ENCODE measurements at regions not wholly inside any gene's neighbourhood (a gene's known extent, or its start where the extent isn't known, plus 50 kb on each side); places are given as distances from the start of the nearest gene placed in this dataset.
"Not testable (repeated sequence)": the region's sequence is repeated elsewhere in the genome, so short reads cannot be mapped to it uniquely, and the experiment has no call there.

DNA sequence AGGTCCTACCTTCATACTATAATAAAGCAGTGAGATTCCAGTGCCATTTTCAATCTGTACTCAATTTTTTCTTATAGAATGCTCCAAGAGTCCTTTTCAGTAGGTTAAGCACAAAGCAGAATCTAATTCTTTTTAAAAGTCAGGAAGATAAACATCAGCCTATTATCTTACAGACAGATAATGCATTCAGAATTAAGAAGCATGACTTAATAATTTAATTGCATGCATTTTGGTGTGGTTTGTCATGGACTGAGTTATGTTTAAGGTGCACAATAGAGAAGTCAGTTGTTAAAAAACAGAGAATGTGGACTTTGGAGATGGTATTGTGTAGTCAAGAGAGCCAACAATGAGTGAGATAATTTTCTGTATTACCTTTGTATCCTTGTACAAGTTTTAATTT lies 1656.3 kb upstream of the LRRTM3 start:
- DNase-seq (ENCODE audit: low read depth); H3K4me3 ChIP-seq (ENCODE audit: low read depth, low read length): not testable (repeated sequence)

DNA sequence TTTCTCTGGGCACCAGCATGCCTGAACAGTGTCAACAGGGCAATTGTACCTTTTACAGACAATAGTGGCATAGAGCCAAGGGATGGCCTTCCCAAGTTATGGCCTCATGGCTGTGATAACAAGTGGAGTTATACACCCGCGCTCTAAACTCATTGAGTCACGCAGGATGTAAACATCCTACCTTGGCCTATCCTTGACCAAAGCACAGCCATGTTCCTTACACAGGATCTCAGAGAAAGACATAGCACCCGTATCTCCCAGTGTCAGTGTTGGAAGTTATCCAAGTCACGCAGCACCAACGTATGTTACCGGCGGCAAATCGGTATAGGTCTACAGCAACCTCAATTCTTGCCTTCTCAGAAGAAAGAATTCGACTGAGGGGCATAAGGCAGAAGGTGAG lies 1654.9 kb upstream of the LRRTM3 start:
- DNase-seq (ENCODE audit: low read depth) = no peak
- no peak overlapping the region for H3K4me3 ChIP-seq (ENCODE audit: low read depth, low read length)

DNA sequence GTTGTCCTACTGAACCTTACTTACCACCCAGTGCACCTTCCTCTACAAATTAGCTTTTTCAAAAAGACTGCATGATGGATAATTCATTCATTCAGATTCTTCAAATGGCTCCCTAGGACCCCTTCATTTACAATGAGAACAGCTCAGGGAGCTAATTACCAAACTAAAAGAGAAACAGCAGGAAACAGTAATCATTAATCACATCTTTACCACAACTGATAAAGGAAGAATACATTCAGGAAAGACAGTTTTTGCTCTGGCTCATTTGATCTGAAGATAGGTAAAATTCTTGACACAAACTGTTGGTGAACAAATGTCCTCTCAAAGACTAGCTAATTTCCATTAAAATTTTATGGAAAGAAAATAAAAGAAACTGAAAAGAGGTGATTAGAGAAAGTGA lies 1652.7 kb upstream of the LRRTM3 start:
- no peak overlapping the region for H3K4me3 ChIP-seq (ENCODE audit: low read depth, low read length)
- DNase-seq (ENCODE audit: low read depth) = no peak

DNA sequence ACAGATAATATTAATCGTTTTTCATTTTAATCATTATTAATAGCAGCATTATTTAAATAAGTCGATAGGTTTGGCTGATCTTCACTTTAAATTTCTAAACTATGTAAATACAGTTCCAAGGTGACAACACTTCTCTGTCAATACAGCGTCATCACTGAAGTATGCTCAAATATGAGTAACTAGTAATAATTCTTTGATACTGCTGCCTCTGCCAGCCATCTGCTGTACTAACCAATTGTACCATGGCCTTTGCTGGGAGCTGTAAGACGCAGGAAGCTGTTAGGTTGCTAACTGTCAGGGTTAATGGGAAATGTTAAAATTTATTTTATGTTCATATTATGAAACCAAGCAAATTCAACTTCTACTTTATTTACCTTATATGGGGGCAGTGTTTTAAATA lies 1650.5 kb upstream of the LRRTM3 start:
- DNase-seq (ENCODE audit: low read depth) = no peak

DNA sequence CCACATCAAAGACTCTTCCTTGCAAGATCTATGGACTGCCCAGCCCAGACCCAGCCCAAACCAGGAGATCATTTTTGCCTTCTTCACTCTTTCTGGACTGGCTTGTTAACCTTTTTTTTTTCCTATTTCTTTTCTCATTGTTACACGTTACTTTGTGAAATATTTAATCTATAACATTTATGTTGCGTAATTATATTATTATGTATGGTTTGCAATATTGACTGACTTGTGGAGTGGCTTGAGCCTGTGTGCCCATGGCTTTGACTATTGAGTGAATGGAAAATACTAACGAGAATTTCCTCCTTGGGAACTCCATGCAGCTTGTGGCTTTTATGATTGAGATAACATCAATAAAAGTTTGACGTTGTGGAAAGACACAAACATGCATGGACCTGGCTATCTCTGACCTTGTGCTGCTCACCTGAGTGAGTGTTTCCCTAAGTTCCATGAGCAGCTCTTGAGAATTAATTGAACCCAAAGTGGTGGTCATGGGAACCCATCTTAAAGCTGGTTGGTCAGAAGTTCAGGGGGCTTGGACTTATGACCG lies 1641.3 kb upstream of the LRRTM3 start:
- H3K4me3 ChIP-seq (ENCODE audit: low read depth, low read length) = no peak overlapping the region
- no peak for DNase-seq (ENCODE audit: low read depth)

More for the DNA sequence above, 1650.5 kb upstream of the LRRTM3 start:
- no peak overlapping the region for H3K4me3 ChIP-seq (ENCODE audit: low read depth, low read length)

DNA sequence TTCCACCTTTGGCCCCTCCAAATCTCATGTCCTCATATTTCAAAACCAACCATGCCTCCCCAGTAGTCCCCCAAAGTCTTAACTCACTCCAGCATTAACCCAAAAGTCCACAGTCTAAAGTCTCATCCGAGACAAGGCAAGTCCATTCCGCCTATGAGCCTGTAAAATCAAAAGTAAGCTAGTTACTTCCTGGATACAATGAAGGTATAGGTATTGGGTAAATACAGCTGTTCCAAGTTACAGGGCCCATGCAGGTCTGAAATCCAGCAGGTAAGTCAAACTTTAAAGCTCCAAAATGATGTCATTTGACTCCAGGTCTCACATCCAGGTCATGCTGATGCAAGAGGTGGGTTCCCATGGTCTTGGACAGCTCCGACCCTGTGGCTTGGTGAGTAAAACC lies 1640.1 kb upstream of the LRRTM3 start:
- not testable (repeated sequence) for DNase-seq (ENCODE audit: low read depth); H3K4me3 ChIP-seq (ENCODE audit: low read depth, low read length)

DNA sequence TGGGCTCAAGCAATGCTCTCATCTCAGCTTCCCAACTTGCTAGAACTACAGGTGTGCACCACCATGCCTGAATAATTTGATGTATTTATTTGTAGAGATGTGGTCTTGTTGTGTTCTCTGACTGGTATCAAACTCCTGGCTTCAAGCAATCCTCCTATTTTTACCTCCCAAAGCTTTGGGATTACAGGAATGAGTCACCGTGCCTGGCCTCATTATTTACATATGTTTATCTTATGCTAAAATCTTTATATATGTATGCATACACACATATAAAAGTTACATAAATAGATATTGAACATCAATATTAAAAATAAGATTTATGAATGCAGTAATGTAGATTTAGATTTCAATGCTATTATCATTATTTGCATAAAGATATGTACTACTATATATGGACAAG lies 1634.5 kb upstream of the LRRTM3 start:
- no peak overlapping the region for H3K4me3 ChIP-seq (ENCODE audit: low read depth, low read length)
- no peak for DNase-seq (ENCODE audit: low read depth)

DNA sequence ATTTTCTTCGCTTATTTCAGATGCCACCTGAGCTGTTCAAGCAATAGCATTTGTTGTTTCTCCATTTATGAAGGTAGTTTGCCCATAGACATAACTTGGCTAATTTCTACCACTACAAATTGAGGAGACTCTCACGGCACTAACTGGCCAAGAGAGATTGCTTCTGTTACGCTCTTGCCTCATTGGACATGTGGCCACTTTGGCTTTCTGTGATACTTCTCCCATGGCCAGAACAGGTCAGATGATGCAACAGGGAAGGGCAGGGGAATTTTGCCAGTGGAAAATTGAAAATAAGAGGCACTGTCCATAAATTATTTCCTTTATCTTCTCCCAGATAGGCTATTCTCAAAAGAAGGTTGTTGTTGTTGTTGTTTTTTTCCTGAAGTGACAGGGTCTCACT lies 1633.3 kb upstream of the LRRTM3 start:
- no peak overlapping the region for H3K4me3 ChIP-seq (ENCODE audit: low read depth, low read length)
- DNase-seq (ENCODE audit: low read depth) = no peak

DNA sequence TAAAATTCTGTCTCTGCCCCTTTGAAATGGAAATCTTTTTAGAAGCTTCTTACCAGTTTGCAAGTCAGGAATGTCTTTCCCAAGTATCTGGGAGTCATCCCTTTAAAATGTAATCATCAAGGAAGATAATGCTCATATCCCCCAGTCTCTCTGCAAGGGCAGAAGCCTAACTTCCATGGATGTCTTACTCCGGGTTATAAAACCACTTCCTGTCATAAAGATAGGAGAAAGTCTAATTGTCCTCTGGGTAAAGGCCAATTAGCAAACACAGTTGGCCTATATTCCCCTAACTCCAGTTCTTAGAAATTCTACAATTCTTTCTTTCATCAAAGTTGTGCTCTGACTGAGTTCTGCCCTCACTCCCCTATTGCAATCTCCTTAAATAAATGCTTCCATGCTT lies 1631.5 kb upstream of the LRRTM3 start:
- no peak overlapping the region for H3K4me3 ChIP-seq (ENCODE audit: low read depth, low read length)
- no peak for DNase-seq (ENCODE audit: low read depth)

DNA sequence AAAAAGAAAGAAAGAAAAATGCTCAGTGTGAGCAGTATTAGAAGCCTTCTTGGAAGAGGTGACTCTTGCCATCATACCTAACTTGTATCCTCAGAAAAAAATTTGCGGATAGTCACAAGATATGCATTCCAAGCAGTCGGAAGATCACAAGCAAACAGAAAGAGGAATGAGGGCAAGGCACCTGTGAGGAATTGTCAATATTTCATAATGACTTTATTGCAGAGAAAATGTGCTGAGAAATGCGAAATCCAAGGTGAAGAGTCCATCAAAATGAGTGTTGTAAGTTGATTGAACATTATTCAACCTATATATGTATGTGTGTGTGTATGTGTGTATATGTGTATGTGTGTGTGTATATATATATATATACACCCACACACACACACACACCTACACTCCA lies 1624.7 kb upstream of the LRRTM3 start:
- no peak overlapping the region for H3K4me3 ChIP-seq (ENCODE audit: low read depth, low read length)
- no peak for DNase-seq (ENCODE audit: low read depth)

DNA sequence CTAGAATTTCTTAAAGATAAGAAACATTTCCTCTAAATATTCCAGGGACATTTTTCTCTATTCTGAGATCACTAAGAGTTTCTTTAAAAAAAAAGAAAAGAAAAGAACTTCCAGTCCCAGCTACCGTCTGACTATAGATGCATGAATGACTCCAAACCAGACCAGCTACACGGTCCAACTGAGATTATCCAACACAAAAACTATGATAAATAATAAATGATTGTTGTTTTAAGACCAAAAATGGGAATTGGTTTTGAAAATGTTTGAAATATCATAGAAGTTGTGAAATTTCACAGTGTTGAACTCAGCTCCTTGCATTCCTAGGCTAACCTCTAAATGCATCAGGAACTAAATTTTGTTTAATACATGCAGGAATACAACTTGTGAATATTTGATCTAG lies 1619.6 kb upstream of the LRRTM3 start:
- H3K4me3 ChIP-seq (ENCODE audit: low read depth, low read length) = no peak overlapping the region

DNA sequence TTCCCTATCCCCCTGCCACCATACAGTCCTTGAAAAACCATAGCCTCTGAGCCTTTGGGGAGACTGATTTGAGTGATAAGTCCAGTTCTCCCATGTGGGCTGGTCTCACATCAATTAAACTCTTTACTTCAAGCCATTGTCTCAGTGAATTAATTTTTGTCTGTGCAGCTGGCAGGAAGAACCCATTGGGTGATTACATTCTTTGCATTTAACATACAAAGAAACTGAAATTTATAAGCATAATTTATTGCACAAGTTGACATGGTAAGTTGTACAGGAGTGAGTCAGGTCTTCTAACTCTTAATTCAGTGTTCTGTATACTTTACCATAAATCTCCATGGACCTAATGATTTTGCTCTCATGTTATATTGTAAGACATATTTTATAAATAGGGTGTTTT lies 1613.0 kb upstream of the LRRTM3 start:
- DNase-seq (ENCODE audit: low read depth) = no peak
- no peak overlapping the region for H3K4me3 ChIP-seq (ENCODE audit: low read depth, low read length)

More for the DNA sequence above, 1619.6 kb upstream of the LRRTM3 start:
- DNase-seq (ENCODE audit: low read depth) = no peak

DNA sequence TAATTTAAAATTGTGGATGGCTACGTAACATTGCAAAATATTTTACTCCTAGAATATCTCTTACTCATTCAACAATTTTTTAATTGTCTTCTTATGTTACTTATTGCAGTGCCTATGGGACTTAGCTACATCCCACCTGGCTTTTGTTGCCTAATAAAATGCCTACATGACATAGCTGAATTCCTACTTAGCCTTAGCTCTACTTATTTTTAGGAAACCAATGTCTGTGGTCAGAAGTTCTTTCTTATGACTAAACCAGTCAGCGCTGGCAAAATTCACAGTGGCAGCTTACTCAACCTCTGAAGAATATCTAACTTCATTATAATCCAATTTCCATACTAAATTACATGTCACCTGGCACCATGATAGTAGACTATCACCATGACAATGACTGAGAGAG lies 1612.4 kb upstream of the LRRTM3 start:
- no peak overlapping the region for H3K4me3 ChIP-seq (ENCODE audit: low read depth, low read length)
- peak; percentile 30 for DNase-seq (ENCODE audit: low read depth)

DNA sequence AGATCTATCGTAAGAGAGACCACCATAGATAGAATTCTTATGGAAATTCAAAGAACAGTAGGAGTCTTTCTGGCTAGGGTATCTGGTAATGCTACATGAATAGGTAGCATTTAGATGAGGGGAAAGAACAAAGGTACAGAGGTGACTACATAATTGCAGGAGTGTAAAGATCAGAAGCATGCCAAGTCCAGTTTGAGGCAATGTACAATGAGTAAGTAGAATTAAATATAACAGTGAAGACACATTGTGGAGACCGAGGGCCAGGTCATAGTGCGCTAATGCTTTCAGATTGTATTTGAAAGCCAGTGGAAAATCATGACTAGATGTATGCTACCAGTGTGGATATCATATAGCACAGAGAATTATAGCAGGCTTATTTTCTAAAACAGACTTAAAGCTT lies 1611.6 kb upstream of the LRRTM3 start:
- no peak for DNase-seq (ENCODE audit: low read depth)
- no peak overlapping the region for H3K4me3 ChIP-seq (ENCODE audit: low read depth, low read length)

DNA sequence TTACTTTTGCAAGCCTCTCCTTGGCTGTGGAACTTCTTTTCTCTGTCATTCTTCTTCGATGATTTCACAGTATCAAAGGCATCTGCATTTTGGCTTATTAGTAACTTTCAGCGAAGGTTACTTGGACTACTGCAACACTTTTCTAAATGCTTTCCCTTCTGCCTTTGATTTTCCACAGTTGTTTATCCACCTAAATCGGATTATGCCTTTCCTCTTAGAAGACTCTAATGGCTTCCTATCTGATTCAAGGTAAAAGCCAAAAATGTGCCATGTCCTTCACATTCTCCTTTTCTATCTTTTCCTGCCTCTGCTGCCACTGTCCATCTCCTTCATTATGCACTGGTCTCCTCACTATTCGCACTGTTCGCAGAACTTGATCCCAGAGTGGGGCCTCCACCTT lies 1606.3 kb upstream of the LRRTM3 start:
- DNase-seq (ENCODE audit: low read depth) = no peak
- H3K4me3 ChIP-seq (ENCODE audit: low read depth, low read length) = no peak overlapping the region

DNA sequence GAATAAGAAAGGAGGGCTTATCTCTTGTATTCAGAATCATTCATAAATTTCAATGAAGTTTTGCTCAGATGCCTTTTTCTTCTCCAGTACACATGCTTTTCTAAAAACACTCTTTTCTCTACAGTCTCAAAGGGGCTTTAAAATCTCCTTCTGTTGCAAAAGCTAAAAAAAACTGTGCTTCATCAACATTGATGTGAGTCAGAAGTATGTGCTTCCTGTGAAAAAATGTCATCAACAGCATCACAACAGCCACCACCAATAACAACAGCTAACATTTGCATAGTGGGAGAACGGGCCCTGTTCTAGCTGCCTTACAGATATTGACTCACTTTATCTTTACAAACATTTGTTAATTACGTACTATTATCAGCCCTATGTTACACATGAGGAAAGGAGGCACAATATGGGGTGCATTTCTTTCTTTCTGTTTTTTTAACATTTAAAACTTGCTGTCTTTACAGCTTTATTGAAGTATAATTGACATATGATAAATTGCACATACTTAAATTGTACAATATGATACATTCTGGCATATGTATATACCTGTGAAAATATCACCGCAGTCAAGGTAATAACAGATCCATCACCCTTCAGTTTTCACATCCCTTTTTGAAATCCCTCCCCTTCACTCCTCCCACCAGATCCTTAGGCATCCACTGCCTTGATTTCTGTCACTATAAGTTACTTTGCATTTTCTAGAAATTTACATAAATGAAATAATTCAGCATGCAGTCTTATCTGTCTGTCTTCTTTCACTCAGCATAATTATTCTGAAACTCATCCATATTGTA lies 1605.4 kb upstream of the LRRTM3 start:
- DNase-seq (ENCODE audit: low read depth) = no peak
- H3K4me3 ChIP-seq (ENCODE audit: low read depth, low read length) = no peak overlapping the region

DNA sequence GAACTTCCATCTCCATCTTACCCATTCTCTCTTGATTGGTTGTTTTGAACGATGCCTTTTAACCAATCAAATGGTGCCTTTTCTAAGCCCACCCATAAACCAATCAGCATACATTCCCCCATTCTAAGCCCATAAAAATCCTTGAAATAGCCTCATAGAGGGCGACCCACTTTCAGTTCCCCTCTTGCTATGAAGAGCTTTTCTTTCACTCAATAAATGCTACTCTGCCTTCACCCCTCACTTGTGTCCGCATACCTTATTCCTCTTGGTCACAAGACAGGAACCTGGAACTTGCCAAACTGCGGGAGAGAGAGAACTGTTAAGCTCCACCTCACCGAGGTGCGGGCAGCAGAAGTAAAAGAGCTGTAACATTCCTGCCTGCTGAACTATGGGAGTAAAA lies 1602.0 kb upstream of the LRRTM3 start:
- DNase-seq (ENCODE audit: low read depth) = no peak
- H3K4me3 ChIP-seq (ENCODE audit: low read depth, low read length) = no peak overlapping the region

DNA sequence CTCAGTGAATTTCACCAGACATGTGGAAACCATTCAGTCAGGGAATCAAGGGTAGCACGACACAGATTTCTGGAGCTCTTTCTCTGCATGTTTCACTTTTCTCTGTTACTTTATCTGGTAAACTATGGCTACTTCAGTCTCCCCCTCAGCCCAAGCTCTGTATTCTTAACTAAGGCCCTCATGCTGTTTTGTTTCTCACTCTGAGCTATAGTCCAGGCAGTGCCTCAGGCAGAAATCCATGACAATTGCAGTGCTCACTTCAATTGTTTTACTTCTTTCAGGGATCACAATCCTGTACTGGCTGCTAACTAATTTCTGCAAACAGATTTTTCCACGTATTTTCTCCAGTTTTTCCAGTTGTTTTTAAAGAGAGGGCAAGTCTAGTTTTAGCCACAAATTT lies 1599.9 kb upstream of the LRRTM3 start:
- DNase-seq (ENCODE audit: low read depth) = no peak

DNA sequence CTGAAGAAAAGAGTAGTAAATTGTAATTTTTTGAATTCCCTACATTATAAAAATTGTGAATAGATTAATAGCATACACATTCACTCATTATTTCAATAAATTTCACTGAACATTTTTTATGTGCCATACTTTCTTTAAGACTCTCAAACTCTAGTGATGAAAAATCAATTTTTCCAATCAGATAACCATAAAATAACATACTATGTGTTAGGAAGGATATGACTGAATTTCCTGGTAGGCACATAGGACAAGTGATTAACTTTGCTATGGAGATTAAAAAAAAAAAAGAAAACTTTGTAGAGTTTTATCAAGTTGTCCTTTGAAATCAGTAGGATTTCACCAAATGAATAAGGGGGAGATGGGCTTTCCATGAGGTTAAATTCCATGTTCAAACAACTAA lies 1597.3 kb upstream of the LRRTM3 start:
- no peak overlapping the region for H3K4me3 ChIP-seq (ENCODE audit: low read depth, low read length)
- no peak for DNase-seq (ENCODE audit: low read depth)

More for the DNA sequence above, 1599.9 kb upstream of the LRRTM3 start:
- no peak overlapping the region for H3K4me3 ChIP-seq (ENCODE audit: low read depth, low read length)

DNA sequence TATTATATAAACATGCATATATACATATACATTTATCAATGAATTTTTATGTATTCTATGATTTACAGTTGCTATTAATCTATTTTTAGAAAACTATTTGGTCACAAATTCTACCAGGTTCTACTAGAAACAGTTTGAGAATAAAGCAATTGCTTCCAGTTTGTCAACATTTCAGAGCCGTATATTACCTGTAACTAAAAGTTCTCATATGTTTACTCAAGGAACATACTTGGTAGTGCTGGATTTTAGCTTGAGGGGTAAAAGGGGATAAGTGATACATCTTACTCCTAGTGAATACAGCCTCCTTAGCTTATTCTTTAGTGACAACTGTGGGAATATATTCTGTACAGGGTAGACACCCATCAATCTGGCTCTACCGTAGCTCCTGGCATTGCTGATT lies 1590.5 kb upstream of the LRRTM3 start:
- DNase-seq (ENCODE audit: low read depth) = no peak
- no peak overlapping the region for H3K4me3 ChIP-seq (ENCODE audit: low read depth, low read length)

DNA sequence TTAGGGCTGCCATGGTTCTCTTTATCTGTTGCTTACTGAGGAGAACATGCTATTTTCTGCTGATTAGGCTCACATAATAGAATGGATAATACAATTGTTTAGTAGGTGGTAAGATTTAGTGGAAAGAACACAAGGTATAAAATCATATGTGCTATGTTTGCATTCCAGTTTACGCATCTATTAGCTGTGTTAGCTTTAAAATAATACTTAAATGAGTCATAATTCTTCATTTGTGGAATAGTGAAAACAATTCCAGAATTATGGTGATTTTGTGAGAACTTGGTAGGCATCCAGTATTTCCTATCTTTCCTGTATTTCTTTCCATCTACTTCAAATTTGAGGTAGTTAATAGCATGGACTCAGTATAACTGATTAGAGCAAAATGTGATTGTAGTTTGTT lies 1585.5 kb upstream of the LRRTM3 start:
- H3K4me3 ChIP-seq (ENCODE audit: low read depth, low read length) = no peak overlapping the region
- no peak for DNase-seq (ENCODE audit: low read depth)

Data from skeletal muscle cell (primary cell).